Fibroblast of villous mesenchyme (primary cell): ENCODE measurements at regions not wholly inside any gene's neighbourhood (a gene's known extent, or its start where the extent isn't known, plus 50 kb on each side); places are given as distances from the start of the nearest gene placed in this dataset.
A peak's percentile ranks its signal among the peaks of the same experiment; 100 is the strongest.

ENCODE experiments used
- DNase-seq: peaks from one replicate; pipeline ENCODE4 v3.0.0-alpha.2; 2010; ENCODE audit warnings: low read depth
- H3K4me3 ChIP-seq: 2 replicates; pipeline ENCODE4 v1.5.1; 2011; ENCODE audit warnings: low read depth, mild to moderate bottlenecking, low read length
- CTCF ChIP-seq: IDR thresholded peaks from 2 replicates; pipeline ENCODE4 v1.5.1; 2012; ENCODE audit warnings: low read depth, mild to moderate bottlenecking, low read length; ENCODE audit not compliant: insufficient read depth

GRCh38 chr11:103587901-103588788 is 448.3 kb upstream of the DDI1 start:
- TF ChIP-seq CTCF, result no peak
- no peak overlapping the region for H3K4me3 ChIP-seq
- no peak for DNase-seq

GRCh38 chr11:103591554-103591953 is 444.9 kb upstream of the DDI1 start:
- no peak for TF ChIP-seq CTCF
- no peak for DNase-seq
- no peak overlapping the region for H3K4me3 ChIP-seq

GRCh38 chr11:103594283-103594682 is 442.2 kb upstream of the DDI1 start:
- DNase-seq, result no peak
- TF ChIP-seq CTCF, result no peak
- H3K4me3 ChIP-seq, result no peak overlapping the region

GRCh38 chr11:103596315-103596714 is 440.1 kb upstream of the DDI1 start:
- no peak overlapping the region for H3K4me3 ChIP-seq
- no peak for DNase-seq
- TF ChIP-seq CTCF, result no peak

GRCh38 chr11:103601225-103601846 is 435.1 kb upstream of the DDI1 start:
- H3K4me3 ChIP-seq, result no peak overlapping the region
- peak; percentile 78 for DNase-seq
- TF ChIP-seq CTCF, result peak; percentile 98

GRCh38 chr11:103602840-103603239 is 433.6 kb upstream of the DDI1 start:
- TF ChIP-seq CTCF, result no peak
- no peak for DNase-seq
- no peak overlapping the region for H3K4me3 ChIP-seq
